GM23338 (cell line): ENCODE measurements at regions not wholly inside any gene's neighbourhood (a gene's known extent, or its start where the extent isn't known, plus 50 kb on each side); places are given as distances from the start of the nearest gene placed in this dataset.

ENCODE experiments used
- CREB1 ChIP-seq: fragments of 250-450 bp; sonication (Bioruptor Pico); IDR thresholded peaks from 2 replicates; pipeline ENCODE4 v1.5.0; 2020; ENCODE audit warnings: low read depth, mild to moderate bottlenecking, moderate library complexity
- CTCF ChIP-seq, 2 experiments: fragments of 200-600 bp in 1 of 2; sonication (generic) in 1 of 2; conservative IDR thresholded peaks; 2 replicates each; pipeline versions ENCODE4 v1.5.1 to v1.6.1; 2016 to 2017; ENCODE audit warnings: antibody characterized with exemption in 2 of 2, low read depth in 2 of 2, mild to moderate bottlenecking in 2 of 2, moderate library complexity in 1 of 2
- EZH2 ChIP-seq: fragments of 200-600 bp; sonication (generic); IDR thresholded peaks from one replicate; pipeline ENCODE4 v1.8.0; 2017; ENCODE audit warnings: antibody characterized with exemption, mild to moderate bottlenecking, low read depth; ENCODE audit not compliant: unreplicated experiment
- JUNB ChIP-seq: IDR thresholded peaks from one replicate; pipeline ENCODE4 v1.6.1; 2016; ENCODE audit warnings: antibody characterized with exemption; ENCODE audit not compliant: unreplicated experiment
- NANOG ChIP-seq: IDR thresholded peaks from 2 replicates; pipeline ENCODE4 v1.6.1; 2016; ENCODE audit warnings: antibody characterized with exemption, borderline replicate concordance
- POLR2AphosphoS5 ChIP-seq: IDR thresholded peaks from 2 replicates; pipeline ENCODE4 v1.6.1; 2016; ENCODE audit warnings: antibody characterized with exemption, low read depth
- REST ChIP-seq: IDR thresholded peaks from one replicate; pipeline ENCODE4 v1.6.1; 2018; ENCODE audit warnings: antibody characterized with exemption; ENCODE audit not compliant: unreplicated experiment

- TF ChIP-seq POLR2AphosphoS5 (no peak), CTCF (conservative IDR thresholded peaks at IDR 0.05; ENCODE audit: low read depth in 2 of 2) (no peak), EZH2 (no peak), CREB1 (CRISPR knock-in tag) (no peak), JUNB (no peak), REST (no peak), NANOG (no peak)
These were observed 400.2 kb downstream of the KCNA4 start for GRCh38 chr11:29616611-29617010.
